ENCODE measurements at regions not wholly inside any gene's neighbourhood (a gene's known extent, or its start where the extent isn't known, plus 50 kb on each side); places are given as distances from the start of the nearest gene placed in this dataset.

DNA sequence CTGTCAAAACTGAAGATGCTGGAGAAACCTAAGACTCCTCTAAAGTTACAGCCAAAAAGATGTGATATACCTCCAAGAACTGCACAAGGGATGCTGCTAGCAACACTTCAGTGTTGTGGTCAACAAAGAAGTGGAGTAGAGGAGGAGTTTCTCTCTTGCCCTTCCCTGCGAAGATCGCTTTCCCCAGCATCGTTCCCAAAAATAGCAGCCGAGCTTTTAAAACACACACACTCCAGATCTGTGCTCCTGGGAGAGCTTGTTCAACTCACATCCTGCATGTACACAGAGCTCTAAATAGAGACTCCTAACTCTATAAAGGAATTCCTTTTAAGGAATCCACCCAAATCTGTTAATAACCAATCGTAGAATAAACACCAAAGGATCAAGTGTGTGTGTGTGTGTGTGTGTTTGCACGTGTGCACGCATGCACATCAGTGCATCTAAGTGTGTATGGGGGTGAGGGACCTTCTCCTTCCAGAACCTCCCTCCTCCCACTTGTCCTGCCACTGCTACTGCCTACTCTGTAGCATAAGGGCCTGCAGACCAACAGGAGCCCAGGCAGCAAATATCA, 58.5 kb downstream of the PSMG1 start:
- no peak for TF ChIP-seq CTCF (IDR thresholded peaks at IDR 0.05; ENCODE audit: low read depth, low read length)
- Histone ChIP-seq H3K9me3 (ENCODE audit: low read depth) (no peaks in the 10 kb centered on the region), H3K4me1 (ENCODE audit: low read depth) (peaks cover 24% of the 10 kb centered on the region), H3K27me3 (no peaks in the 10 kb centered on the region), H3K36me3 (no peaks in the 10 kb centered on the region), H3K4me3 (no peak overlapping the region), H3K27ac (peak overlapping the region; percentile 90)
- DNase-seq (ENCODE audit: low read depth in 1 of 2, low spot score in 1 of 2): peak in 1 of 2 donors; percentile 56

GRCh38 chr21:39123375-39123774, 59.9 kb downstream of the PSMG1 start:
- Histone ChIP-seq H3K27me3 (no peaks in the 10 kb centered on the region), H3K9me3 (ENCODE audit: low read depth) (no peaks in the 10 kb centered on the region), H3K27ac (peak overlapping the region; percentile 90), H3K4me3 (no peak overlapping the region), H3K4me1 (ENCODE audit: low read depth) (peaks cover 24% of the 10 kb centered on the region), H3K36me3 (no peaks in the 10 kb centered on the region)
- no peak for TF ChIP-seq CTCF (IDR thresholded peaks at IDR 0.05; ENCODE audit: low read depth, low read length)
- no peak for DNase-seq (ENCODE audit: low read depth in 1 of 2, low spot score in 1 of 2)

- no peaks in the 10 kb centered on the region for H3K36me3 ChIP-seq
- no peak overlapping the region for H3K4me3 ChIP-seq
- DNase-seq (ENCODE audit: low read depth in 1 of 2, low spot score in 1 of 2): no peak
- no peak for TF ChIP-seq CTCF (IDR thresholded peaks at IDR 0.05; ENCODE audit: low read depth, low read length)
- H3K4me1 ChIP-seq (ENCODE audit: low read depth): peaks cover 24% of the 10 kb centered on the region
- H3K27me3 ChIP-seq: no peaks in the 10 kb centered on the region
- H3K27ac ChIP-seq: no peak overlapping the region
- no peaks in the 10 kb centered on the region for H3K9me3 ChIP-seq (ENCODE audit: low read depth)
Observed at GRCh38 chr21:39121600-39122355, 61.5 kb downstream of the PSMG1 start.

GRCh38 chr21:39120876-39121599, 62.2 kb downstream of the PSMG1 start:
- no peak for TF ChIP-seq CTCF (IDR thresholded peaks at IDR 0.05; ENCODE audit: low read depth, low read length)

GRCh38 chr21:39119891-39120290, 63.4 kb downstream of the PSMG1 start:
- Histone ChIP-seq H3K9me3 (ENCODE audit: low read depth) (no peaks in the 10 kb centered on the region), H3K36me3 (no peaks in the 10 kb centered on the region), H3K27me3 (no peaks in the 10 kb centered on the region), H3K27ac (no peak overlapping the region), H3K4me1 (ENCODE audit: low read depth) (peaks cover 15% of the 10 kb centered on the region), H3K4me3 (no peak overlapping the region)
- no peak for DNase-seq (ENCODE audit: low read depth in 1 of 2, low spot score in 1 of 2)
- TF ChIP-seq CTCF (IDR thresholded peaks at IDR 0.05; ENCODE audit: low read depth, low read length): no peak

More at GRCh38 chr21:39120876-39121599, 62.2 kb downstream of the PSMG1 start:
- DNase-seq (ENCODE audit: low read depth in 1 of 2, low spot score in 1 of 2): peak in 1 of 2 donors; percentile 28
- Histone ChIP-seq H3K4me3 (no peak overlapping the region), H3K27ac (no peak overlapping the region), H3K36me3 (no peaks in the 10 kb centered on the region), H3K4me1 (ENCODE audit: low read depth) (peaks cover 24% of the 10 kb centered on the region), H3K9me3 (ENCODE audit: low read depth) (no peaks in the 10 kb centered on the region), H3K27me3 (no peaks in the 10 kb centered on the region)

All from cardiac muscle cell (in vitro differentiated cells and primary cell).